ENCODE measurements at regions not wholly inside any gene's neighbourhood (a gene's known extent, or its start where the extent isn't known, plus 50 kb on each side); places are given as distances from the start of the nearest gene placed in this dataset.

DNA sequence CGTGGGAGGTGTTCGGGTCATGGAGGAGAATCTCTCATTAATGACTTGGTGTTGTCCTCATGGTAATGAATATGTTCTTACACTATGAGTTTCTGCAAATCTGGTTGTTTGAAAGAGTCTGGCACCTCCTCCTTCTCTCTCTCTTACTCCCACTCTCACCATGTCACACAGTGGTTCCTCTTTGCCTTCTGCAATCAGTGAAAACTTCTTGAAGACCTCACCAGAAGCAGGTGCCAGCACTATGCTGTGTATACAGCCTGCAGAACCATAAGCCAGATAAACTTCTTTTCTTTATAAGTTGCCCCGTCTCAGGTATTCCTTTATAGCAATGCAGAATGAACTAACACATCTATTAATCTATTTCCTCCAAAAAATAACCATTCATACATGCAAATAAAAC lies 275.0 kb downstream of the ANTXR2 start:
- no peak for TF ChIP-seq EZH2 (IDR thresholded peaks at IDR 0.05; ENCODE audit: insufficient read depth, low read length)
- TF ChIP-seq, protein P1, sequence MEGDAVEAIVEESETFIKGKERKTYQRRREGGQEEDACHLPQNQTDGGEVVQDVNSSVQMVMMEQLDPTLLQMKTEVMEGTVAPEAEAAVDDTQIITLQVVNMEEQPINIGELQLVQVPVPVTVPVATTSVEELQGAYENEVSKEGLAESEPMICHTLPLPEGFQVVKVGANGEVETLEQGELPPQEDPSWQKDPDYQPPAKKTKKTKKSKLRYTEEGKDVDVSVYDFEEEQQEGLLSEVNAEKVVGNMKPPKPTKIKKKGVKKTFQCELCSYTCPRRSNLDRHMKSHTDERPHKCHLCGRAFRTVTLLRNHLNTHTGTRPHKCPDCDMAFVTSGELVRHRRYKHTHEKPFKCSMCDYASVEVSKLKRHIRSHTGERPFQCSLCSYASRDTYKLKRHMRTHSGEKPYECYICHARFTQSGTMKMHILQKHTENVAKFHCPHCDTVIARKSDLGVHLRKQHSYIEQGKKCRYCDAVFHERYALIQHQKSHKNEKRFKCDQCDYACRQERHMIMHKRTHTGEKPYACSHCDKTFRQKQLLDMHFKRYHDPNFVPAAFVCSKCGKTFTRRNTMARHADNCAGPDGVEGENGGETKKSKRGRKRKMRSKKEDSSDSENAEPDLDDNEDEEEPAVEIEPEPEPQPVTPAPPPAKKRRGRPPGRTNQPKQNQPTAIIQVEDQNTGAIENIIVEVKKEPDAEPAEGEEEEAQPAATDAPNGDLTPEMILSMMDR (IDR thresholded peaks at IDR 0.05; ENCODE audit: insufficient read depth, low read depth, low read length): no peak

Measured in astrocyte (in vitro differentiated cells and primary cell).